ENCODE measurements at regions not wholly inside any gene's neighbourhood (a gene's known extent, or its start where the extent isn't known, plus 50 kb on each side); places are given as distances from the start of the nearest gene placed in this dataset.

GRCh38 chr20:24086121-24086520 is 97.5 kb upstream of the GGTLC1 start:
- no peak overlapping the region for H2BK15ac ChIP-seq (ENCODE audit: low read length)
- H2AK5ac ChIP-seq (ENCODE audit: low read depth, low read length): no peak overlapping the region
- H3K23ac ChIP-seq (ENCODE audit: low read depth, low read length, poor library complexity): no peak overlapping the region
- DNase-seq (ENCODE audit: low spot score): no peak
- no peak overlapping the region for H2BK120ac ChIP-seq (ENCODE audit: low read depth, low read length)
- H3K36me3 ChIP-seq (replicated peaks in 1 of 2; ENCODE audit: control insufficient read depth in 2 of 2, insufficient read depth in 2 of 2, low read length in 2 of 2): no peaks in the 10 kb centered on the region
- H3K18ac ChIP-seq (ENCODE audit: low read length): peak overlapping the region; percentile 77
- no peak overlapping the region for H3K4ac ChIP-seq (ENCODE audit: low read length)
- H3K79me1 ChIP-seq (ENCODE audit: low read depth, low read length): no peaks in the 10 kb centered on the region
- no CpG with 5 or more reads among the region's 5 CpGs for WGBS, 2 donors (ENCODE audit: extremely low coverage in 2 of 2, insufficient read length in 2 of 2, insufficient replicate concordance in 1 of 2)
- H3K14ac ChIP-seq (ENCODE audit: low read length): peak overlapping the region; percentile 84
- no peak overlapping the region for H4K91ac ChIP-seq (ENCODE audit: low read depth, low read length, poor library complexity)
- no peak overlapping the region for H4K8ac ChIP-seq (ENCODE audit: low read depth, low read length)
- no peaks in the 10 kb centered on the region for H3K4me1 ChIP-seq (ENCODE audit: control insufficient read depth in 2 of 2, insufficient read depth in 1 of 2, low read depth in 1 of 2, low read length in 2 of 2)
- no peak overlapping the region for H3K9ac ChIP-seq (ENCODE audit: low read depth, low read length, poor library complexity)
- H2BK12ac ChIP-seq (ENCODE audit: low read length): no peak overlapping the region
- no peak overlapping the region for H2AFZ ChIP-seq (ENCODE audit: low read length)
- H2BK5ac ChIP-seq (ENCODE audit: low read length): no peak overlapping the region
- no peak overlapping the region for H3K4me2 ChIP-seq (ENCODE audit: insufficient read depth, low read length, poor library complexity, severe bottlenecking)
- H3K27ac ChIP-seq (replicated peaks; ENCODE audit: low read length): no peak overlapping the region
- H3K4me3 ChIP-seq (ENCODE audit: low read length in 2 of 2): no peak overlapping the region
- peaks cover 0 to 2% (median 0%) of the 10 kb centered on the region in 3 experiments for H3K27me3 ChIP-seq (ENCODE audit: control insufficient read depth in 3 of 3, insufficient read depth in 3 of 3, low read depth in 1 of 3, low read length in 3 of 3)
- H3K9me3 ChIP-seq (replicated peaks in 1 of 2; ENCODE audit: control insufficient read depth in 2 of 2, insufficient read depth in 1 of 2, low read depth in 1 of 2, low read length in 2 of 2): no peaks in the 10 kb centered on the region

- H2BK120ac ChIP-seq (ENCODE audit: low read depth, low read length): no peak overlapping the region
- H2BK15ac ChIP-seq (ENCODE audit: low read length): no peak overlapping the region
- no peak overlapping the region for H3K4me3 ChIP-seq (ENCODE audit: low read length in 2 of 2)
- H3K23ac ChIP-seq (ENCODE audit: low read depth, low read length, poor library complexity): no peak overlapping the region
- H2BK5ac ChIP-seq (ENCODE audit: low read length): no peak overlapping the region
- H3K18ac ChIP-seq (ENCODE audit: low read length): no peak overlapping the region
- WGBS, 2 donors (ENCODE audit: extremely low coverage in 2 of 2, insufficient read length in 2 of 2, insufficient replicate concordance in 1 of 2): no CpG with 5 or more reads among the region's 3 CpGs
- H3K27ac ChIP-seq (replicated peaks; ENCODE audit: low read length): no peak overlapping the region
- DNase-seq (ENCODE audit: low spot score): no peak
- no peak overlapping the region for H4K91ac ChIP-seq (ENCODE audit: low read depth, low read length, poor library complexity)
- no peak overlapping the region for H3K4ac ChIP-seq (ENCODE audit: low read length)
- no peaks in the 10 kb centered on the region for H3K79me1 ChIP-seq (ENCODE audit: low read depth, low read length)
- no peak overlapping the region for H4K8ac ChIP-seq (ENCODE audit: low read depth, low read length)
- no peak overlapping the region for H2BK12ac ChIP-seq (ENCODE audit: low read length)
- no peaks in the 10 kb centered on the region for H3K4me1 ChIP-seq (ENCODE audit: control insufficient read depth in 2 of 2, insufficient read depth in 1 of 2, low read depth in 1 of 2, low read length in 2 of 2)
- H3K14ac ChIP-seq (ENCODE audit: low read length): no peak overlapping the region
- no peak overlapping the region for H2AFZ ChIP-seq (ENCODE audit: low read length)
- no peak overlapping the region for H3K9ac ChIP-seq (ENCODE audit: low read depth, low read length, poor library complexity)
- no peak overlapping the region for H2AK5ac ChIP-seq (ENCODE audit: low read depth, low read length)
- peaks cover 0 to 2% (median 0%) of the 10 kb centered on the region in 3 experiments for H3K27me3 ChIP-seq (ENCODE audit: control insufficient read depth in 3 of 3, insufficient read depth in 3 of 3, low read depth in 1 of 3, low read length in 3 of 3)
- H3K9me3 ChIP-seq (replicated peaks in 1 of 2; ENCODE audit: control insufficient read depth in 2 of 2, insufficient read depth in 1 of 2, low read depth in 1 of 2, low read length in 2 of 2): no peaks in the 10 kb centered on the region
- H3K36me3 ChIP-seq (replicated peaks in 1 of 2; ENCODE audit: control insufficient read depth in 2 of 2, insufficient read depth in 2 of 2, low read length in 2 of 2): no peaks in the 10 kb centered on the region
- H3K4me2 ChIP-seq (ENCODE audit: insufficient read depth, low read length, poor library complexity, severe bottlenecking): no peak overlapping the region
Measured at GRCh38 chr20:24084281-24084680, 95.7 kb upstream of the GGTLC1 start.

- Histone ChIP-seq H4K91ac (ENCODE audit: low read depth, low read length, poor library complexity) (no peak overlapping the region), H3K23ac (ENCODE audit: low read depth, low read length, poor library complexity) (no peak overlapping the region), H3K36me3 (replicated peaks in 1 of 2; ENCODE audit: control insufficient read depth in 2 of 2, insufficient read depth in 2 of 2, low read length in 2 of 2) (no peaks in the 10 kb centered on the region), H3K9ac (ENCODE audit: low read depth, low read length, poor library complexity) (no peak overlapping the region), H3K14ac (ENCODE audit: low read length) (no peak overlapping the region), H3K9me3 (replicated peaks in 1 of 2; ENCODE audit: control insufficient read depth in 2 of 2, insufficient read depth in 1 of 2, low read depth in 1 of 2, low read length in 2 of 2) (no peaks in the 10 kb centered on the region), H2AK5ac (ENCODE audit: low read depth, low read length) (no peak overlapping the region), H3K18ac (ENCODE audit: low read length) (peak overlapping the region; percentile 52), H4K8ac (ENCODE audit: low read depth, low read length) (no peak overlapping the region), H2BK15ac (ENCODE audit: low read length) (no peak overlapping the region), H2BK12ac (ENCODE audit: low read length) (no peak overlapping the region), H2BK120ac (ENCODE audit: low read depth, low read length) (no peak overlapping the region), H3K27me3 (ENCODE audit: control insufficient read depth in 3 of 3, insufficient read depth in 3 of 3, low read depth in 1 of 3, low read length in 3 of 3) (peaks cover 0 to under 1% (median 0%) of the 10 kb centered on the region in 3 experiments), H3K4ac (ENCODE audit: low read length) (no peak overlapping the region), H2AFZ (ENCODE audit: low read length) (no peak overlapping the region), H2BK5ac (ENCODE audit: low read length) (no peak overlapping the region), H3K4me3 (ENCODE audit: low read length in 2 of 2) (no peak overlapping the region), H3K79me1 (ENCODE audit: low read depth, low read length) (no peaks in the 10 kb centered on the region), H3K4me2 (ENCODE audit: insufficient read depth, low read length, poor library complexity, severe bottlenecking) (no peak overlapping the region), H3K27ac (replicated peaks; ENCODE audit: low read length) (no peak overlapping the region), H3K4me1 (ENCODE audit: control insufficient read depth in 2 of 2, insufficient read depth in 1 of 2, low read depth in 1 of 2, low read length in 2 of 2) (no peaks in the 10 kb centered on the region)
- no peak for DNase-seq (ENCODE audit: low spot score)
- no CpG with 5 or more reads among the region's 6 CpGs for WGBS, 2 donors (ENCODE audit: extremely low coverage in 2 of 2, insufficient read length in 2 of 2, insufficient replicate concordance in 1 of 2)
Measured at GRCh38 chr20:24081077-24081476, 92.5 kb upstream of the GGTLC1 start.

- H3K18ac ChIP-seq (ENCODE audit: low read length): peak overlapping the region; percentile 58
- H4K8ac ChIP-seq (ENCODE audit: low read depth, low read length): no peak overlapping the region
- DNase-seq (ENCODE audit: low spot score): no peak
- no peak overlapping the region for H2BK120ac ChIP-seq (ENCODE audit: low read depth, low read length)
- H3K36me3 ChIP-seq (replicated peaks in 1 of 2; ENCODE audit: control insufficient read depth in 2 of 2, insufficient read depth in 2 of 2, low read length in 2 of 2): no peaks in the 10 kb centered on the region
- no peaks in the 10 kb centered on the region for H3K9me3 ChIP-seq (replicated peaks in 1 of 2; ENCODE audit: control insufficient read depth in 2 of 2, insufficient read depth in 1 of 2, low read depth in 1 of 2, low read length in 2 of 2)
- H3K79me1 ChIP-seq (ENCODE audit: low read depth, low read length): no peaks in the 10 kb centered on the region
- no peak overlapping the region for H2AK5ac ChIP-seq (ENCODE audit: low read depth, low read length)
- H4K91ac ChIP-seq (ENCODE audit: low read depth, low read length, poor library complexity): no peak overlapping the region
- no peak overlapping the region for H3K9ac ChIP-seq (ENCODE audit: low read depth, low read length, poor library complexity)
- no peak overlapping the region for H3K4me3 ChIP-seq (ENCODE audit: low read length in 2 of 2)
- no CpG with 5 or more reads among the region's 7 CpGs for WGBS, 2 donors (ENCODE audit: extremely low coverage in 2 of 2, insufficient read length in 2 of 2, insufficient replicate concordance in 1 of 2)
- H3K23ac ChIP-seq (ENCODE audit: low read depth, low read length, poor library complexity): no peak overlapping the region
- H3K4me1 ChIP-seq (ENCODE audit: control insufficient read depth in 2 of 2, insufficient read depth in 1 of 2, low read depth in 1 of 2, low read length in 2 of 2): no peaks in the 10 kb centered on the region
- no peak overlapping the region for H3K27ac ChIP-seq (replicated peaks; ENCODE audit: low read length)
- no peak overlapping the region for H2BK12ac ChIP-seq (ENCODE audit: low read length)
- H3K14ac ChIP-seq (ENCODE audit: low read length): no peak overlapping the region
- no peak overlapping the region for H2BK15ac ChIP-seq (ENCODE audit: low read length)
- no peak overlapping the region for H2AFZ ChIP-seq (ENCODE audit: low read length)
- no peak overlapping the region for H2BK5ac ChIP-seq (ENCODE audit: low read length)
- H3K4ac ChIP-seq (ENCODE audit: low read length): no peak overlapping the region
- H3K27me3 ChIP-seq (ENCODE audit: control insufficient read depth in 3 of 3, insufficient read depth in 3 of 3, low read depth in 1 of 3, low read length in 3 of 3): no peaks in the 10 kb centered on the region
- no peak overlapping the region for H3K4me2 ChIP-seq (ENCODE audit: insufficient read depth, low read length, poor library complexity, severe bottlenecking)
Measured at GRCh38 chr20:24079661-24080412, 91.3 kb upstream of the GGTLC1 start.

Measured in neuronal stem cell (in vitro differentiated cells).